ENCODE measurements at regions not wholly inside any gene's neighbourhood (a gene's known extent, or its start where the extent isn't known, plus 50 kb on each side); places are given as distances from the start of the nearest gene placed in this dataset.

- DNase-seq (ENCODE audit: low read depth): no peak
Observed at GRCh38 chr3:63046152-63046551, 170.9 kb upstream of the CADPS start.

- no peak for DNase-seq (ENCODE audit: low read depth)
Observed at GRCh38 chr3:63046580-63046979, 171.4 kb upstream of the CADPS start.

GRCh38 chr3:63047068-63047467 lies 171.9 kb upstream of the CADPS start:
- no peak for DNase-seq (ENCODE audit: low read depth)

GRCh38 chr3:63048367-63049326 lies 173.4 kb upstream of the CADPS start:
- DNase-seq (ENCODE audit: low read depth): no peak

GRCh38 chr3:63050548-63051177 lies 175.4 kb upstream of the CADPS start:
- no peak for DNase-seq (ENCODE audit: low read depth)

GRCh38 chr3:63051920-63052319 lies 176.7 kb upstream of the CADPS start:
- peak; percentile 1 for DNase-seq (ENCODE audit: low read depth)

- no peak for DNase-seq (ENCODE audit: low read depth)
Observed at GRCh38 chr3:63056932-63057331, 181.7 kb upstream of the CADPS start.

GRCh38 chr3:63060412-63060811 lies 185.2 kb upstream of the CADPS start:
- no peak for DNase-seq (ENCODE audit: low read depth)

GRCh38 chr3:63061449-63061848 lies 186.2 kb upstream of the CADPS start:
- no peak for DNase-seq (ENCODE audit: low read depth)

- peak; percentile 0 for DNase-seq (ENCODE audit: low read depth)
Observed at GRCh38 chr3:63064209-63064755, 189.1 kb upstream of the CADPS start.

- DNase-seq (ENCODE audit: low read depth): peak; percentile 40
Observed at GRCh38 chr3:63067999-63068645, 192.9 kb upstream of the CADPS start.

GRCh38 chr3:63069806-63070475 lies 194.7 kb upstream of the CADPS start:
- DNase-seq (ENCODE audit: low read depth): no peak

- no peak for DNase-seq (ENCODE audit: low read depth)
Observed at GRCh38 chr3:63070476-63070810, 195.2 kb upstream of the CADPS start.

GRCh38 chr3:63076357-63076756 lies 201.1 kb upstream of the CADPS start:
- no peak for DNase-seq (ENCODE audit: low read depth)

GRCh38 chr3:63086190-63086589 lies 191.9 kb upstream of the SYNPR start:
- DNase-seq (ENCODE audit: low read depth): no peak

GRCh38 chr3:63089007-63089750 lies 188.9 kb upstream of the SYNPR start:
- no peak for DNase-seq (ENCODE audit: low read depth)

- DNase-seq (ENCODE audit: low read depth): no peak
Observed at GRCh38 chr3:63089751-63090132, 188.4 kb upstream of the SYNPR start.

- DNase-seq (ENCODE audit: low read depth): no peak
Observed at GRCh38 chr3:63090656-63091055, 187.5 kb upstream of the SYNPR start.

GRCh38 chr3:63092515-63092914 lies 185.6 kb upstream of the SYNPR start:
- DNase-seq (ENCODE audit: low read depth): no peak

GRCh38 chr3:63094642-63095408 lies 183.3 kb upstream of the SYNPR start:
- DNase-seq (ENCODE audit: low read depth): no peak

All from renal cortical epithelial cell (primary cell).